T-helper 17 cell (primary cell): ENCODE measurements at regions not wholly inside any gene's neighbourhood (a gene's known extent, or its start where the extent isn't known, plus 50 kb on each side); places are given as distances from the start of the nearest gene placed in this dataset.
"Not testable (repeated sequence)": the region's sequence is repeated elsewhere in the genome, so short reads cannot be mapped to it uniquely, and the experiment has no call there.

ENCODE experiments used
- ATAC-seq: fragments of 150-1000 bp; cut with Tn5 transposase; 2 replicates; pipeline ENCODE4 v1.10.0; 2021; ENCODE audit warnings: mild to moderate bottlenecking, moderate library complexity
- DNase-seq, 3 donors: peaks; one replicate each; pipeline versions ENCODE4 v3.0.0 to v3.0.0-alpha.2; 2020 to 2021
- H3K9me3 ChIP-seq: one replicate; pipeline ENCODE4 v1.7.0; 2013; ENCODE audit warnings: low read length, mild to moderate bottlenecking; ENCODE audit not compliant: control insufficient read depth, poor library complexity, severe bottlenecking
- H3K27ac Mint-ChIP-seq: one replicate; pipeline ENCODE4 v1.8.0; 2022; ENCODE audit warnings: mild to moderate bottlenecking, moderate library complexity, mixed read lengths
- H3K27me3 Mint-ChIP-seq: one replicate; pipeline ENCODE4 v1.8.0; 2022; ENCODE audit warnings: mixed read lengths
- H3K36me3 Mint-ChIP-seq: one replicate; pipeline ENCODE4 v1.8.0; 2022; ENCODE audit warnings: low read depth, mixed read lengths
- H3K4me1 Mint-ChIP-seq: one replicate; pipeline ENCODE4 v1.8.0; 2022; ENCODE audit warnings: mild to moderate bottlenecking, mixed read lengths
- H3K4me3 Mint-ChIP-seq: one replicate; pipeline ENCODE4 v1.8.0; 2022; ENCODE audit warnings: mild to moderate bottlenecking, moderate library complexity, mixed read lengths

- no peaks in the 10 kb centered on the region for H3K9me3 ChIP-seq
- no peaks in the 10 kb centered on the region for H3K4me1 Mint-ChIP-seq
- H3K36me3 Mint-ChIP-seq, result no peaks in the 10 kb centered on the region
- ATAC-seq (no peak), DNase-seq (no peak)
- no peak overlapping the region for H3K27ac Mint-ChIP-seq
- no peaks in the 10 kb centered on the region for H3K27me3 Mint-ChIP-seq
- no peak overlapping the region for H3K4me3 Mint-ChIP-seq
Observed at GRCh38 chr4:178165951-178166308, 723.7 kb upstream of the AGA start.

GRCh38 chr4:178173771-178174170 lies 731.5 kb upstream of the AGA start:
- no peak overlapping the region for H3K27ac Mint-ChIP-seq
- ATAC-seq, result no peak
- no peaks in the 10 kb centered on the region for H3K36me3 Mint-ChIP-seq
- H3K9me3 ChIP-seq, result no peaks in the 10 kb centered on the region
- no peak for DNase-seq
- H3K27me3 Mint-ChIP-seq, result no peaks in the 10 kb centered on the region
- no peaks in the 10 kb centered on the region for H3K4me1 Mint-ChIP-seq
- H3K4me3 Mint-ChIP-seq, result no peak overlapping the region

GRCh38 chr4:178174756-178175155 lies 732.5 kb upstream of the AGA start:
- H3K9me3 ChIP-seq, result no peaks in the 10 kb centered on the region
- no peak for DNase-seq
- Mint-ChIP-seq H3K27me3 (no peaks in the 10 kb centered on the region), H3K4me3 (no peak overlapping the region), H3K4me1 (no peaks in the 10 kb centered on the region), H3K36me3 (no peaks in the 10 kb centered on the region), H3K27ac (no peak overlapping the region)
- no peak for ATAC-seq

- no peaks in the 10 kb centered on the region for H3K36me3 Mint-ChIP-seq
- no peak overlapping the region for H3K4me3 Mint-ChIP-seq
- DNase-seq (no peak), ATAC-seq (no peak)
- H3K27ac Mint-ChIP-seq, result no peak overlapping the region
- no peaks in the 10 kb centered on the region for H3K27me3 Mint-ChIP-seq
- no peaks in the 10 kb centered on the region for H3K9me3 ChIP-seq
- no peaks in the 10 kb centered on the region for H3K4me1 Mint-ChIP-seq
Observed at GRCh38 chr4:178185517-178185916, 743.3 kb upstream of the AGA start.

GRCh38 chr4:178192611-178193010 lies 750.4 kb upstream of the AGA start:
- Mint-ChIP-seq H3K27ac (no peak overlapping the region), H3K27me3 (no peaks in the 10 kb centered on the region), H3K36me3 (no peaks in the 10 kb centered on the region), H3K4me1 (no peaks in the 10 kb centered on the region), H3K4me3 (no peak overlapping the region)
- ATAC-seq, result no peak
- DNase-seq, result no peak
- H3K9me3 ChIP-seq, result no peaks in the 10 kb centered on the region

GRCh38 chr4:178196751-178197374 lies 754.6 kb upstream of the AGA start:
- Mint-ChIP-seq H3K4me1 (no peaks in the 10 kb centered on the region), H3K4me3 (no peak overlapping the region), H3K36me3 (no peaks in the 10 kb centered on the region), H3K27ac (no peak overlapping the region), H3K27me3 (no peaks in the 10 kb centered on the region)
- ATAC-seq, result no peak
- no peaks in the 10 kb centered on the region for H3K9me3 ChIP-seq
- DNase-seq, result no peak

GRCh38 chr4:178198691-178199090 lies 756.5 kb upstream of the AGA start:
- DNase-seq (no peak), ATAC-seq (no peak)
- Mint-ChIP-seq H3K27me3 (no peaks in the 10 kb centered on the region), H3K27ac (no peak overlapping the region), H3K4me1 (no peaks in the 10 kb centered on the region), H3K36me3 (no peaks in the 10 kb centered on the region), H3K4me3 (no peak overlapping the region)
- no peaks in the 10 kb centered on the region for H3K9me3 ChIP-seq

- Mint-ChIP-seq H3K27me3 (no peaks in the 10 kb centered on the region), H3K4me3 (no peak overlapping the region), H3K4me1 (no peaks in the 10 kb centered on the region), H3K36me3 (no peaks in the 10 kb centered on the region), H3K27ac (no peak overlapping the region)
- DNase-seq, result no peak
- no peaks in the 10 kb centered on the region for H3K9me3 ChIP-seq
- ATAC-seq, result no peak
Observed at GRCh38 chr4:178202422-178202821, 760.2 kb upstream of the AGA start.

- Mint-ChIP-seq H3K27me3 (no peaks in the 10 kb centered on the region), H3K4me1 (no peaks in the 10 kb centered on the region), H3K4me3 (no peak overlapping the region), H3K27ac (no peak overlapping the region), H3K36me3 (no peaks in the 10 kb centered on the region)
- H3K9me3 ChIP-seq, result no peaks in the 10 kb centered on the region
- ATAC-seq (no peak), DNase-seq (no peak)
Observed at GRCh38 chr4:178205826-178206225, 763.6 kb upstream of the AGA start.

GRCh38 chr4:178215309-178215708 lies 773.1 kb upstream of the AGA start:
- Mint-ChIP-seq H3K27me3 (no peaks in the 10 kb centered on the region), H3K36me3 (no peaks in the 10 kb centered on the region), H3K27ac (no peak overlapping the region), H3K4me1 (no peaks in the 10 kb centered on the region), H3K4me3 (no peak overlapping the region)
- no peaks in the 10 kb centered on the region for H3K9me3 ChIP-seq
- DNase-seq (no peak), ATAC-seq (no peak)

- no peaks in the 10 kb centered on the region for H3K27me3 Mint-ChIP-seq
- no peak for ATAC-seq
Observed at GRCh38 chr4:178215763-178216162, 773.5 kb upstream of the AGA start.

GRCh38 chr4:178226421-178226820 lies 784.2 kb upstream of the AGA start:
- not testable (repeated sequence) for H3K4me3 Mint-ChIP-seq, DNase-seq, H3K9me3 ChIP-seq, H3K4me1 Mint-ChIP-seq, H3K27me3 Mint-ChIP-seq, H3K27ac Mint-ChIP-seq, ATAC-seq, H3K36me3 Mint-ChIP-seq

More at GRCh38 chr4:178215763-178216162, 773.5 kb upstream of the AGA start:
- no peaks in the 10 kb centered on the region for H3K9me3 ChIP-seq
- no peak for DNase-seq
- H3K4me1 Mint-ChIP-seq, result no peaks in the 10 kb centered on the region
- no peak overlapping the region for H3K4me3 Mint-ChIP-seq
- H3K27ac Mint-ChIP-seq, result no peak overlapping the region
- no peaks in the 10 kb centered on the region for H3K36me3 Mint-ChIP-seq

GRCh38 chr4:178233906-178234305 lies 791.7 kb upstream of the AGA start:
- Mint-ChIP-seq H3K27ac (no peak overlapping the region), H3K36me3 (no peaks in the 10 kb centered on the region), H3K4me1 (no peaks in the 10 kb centered on the region), H3K4me3 (no peak overlapping the region), H3K27me3 (no peaks in the 10 kb centered on the region)
- no peak for ATAC-seq
- no peak for DNase-seq
- H3K9me3 ChIP-seq, result no peaks in the 10 kb centered on the region

GRCh38 chr4:178240891-178241290 lies 798.7 kb upstream of the AGA start:
- DNase-seq (no peak), ATAC-seq (no peak)
- no peaks in the 10 kb centered on the region for H3K27me3 Mint-ChIP-seq
- H3K36me3 Mint-ChIP-seq, result no peaks in the 10 kb centered on the region
- H3K4me1 Mint-ChIP-seq, result no peaks in the 10 kb centered on the region
- H3K4me3 Mint-ChIP-seq, result no peak overlapping the region
- no peaks in the 10 kb centered on the region for H3K9me3 ChIP-seq
- H3K27ac Mint-ChIP-seq, result no peak overlapping the region
